NCI-H2196 treated with DMSO at 0.1 percent for 48 hours (cell line): ENCODE measurements at regions not wholly inside any gene's neighbourhood (a gene's known extent, or its start where the extent isn't known, plus 50 kb on each side); places are given as distances from the start of the nearest gene placed in this dataset.

Source experiments
- DNase-seq: peaks from one replicate; lab custom pipeline; 2025; ENCODE audit not compliant: unreplicated experiment; lab: John Stamatoyannopoulos, UW

DNA sequence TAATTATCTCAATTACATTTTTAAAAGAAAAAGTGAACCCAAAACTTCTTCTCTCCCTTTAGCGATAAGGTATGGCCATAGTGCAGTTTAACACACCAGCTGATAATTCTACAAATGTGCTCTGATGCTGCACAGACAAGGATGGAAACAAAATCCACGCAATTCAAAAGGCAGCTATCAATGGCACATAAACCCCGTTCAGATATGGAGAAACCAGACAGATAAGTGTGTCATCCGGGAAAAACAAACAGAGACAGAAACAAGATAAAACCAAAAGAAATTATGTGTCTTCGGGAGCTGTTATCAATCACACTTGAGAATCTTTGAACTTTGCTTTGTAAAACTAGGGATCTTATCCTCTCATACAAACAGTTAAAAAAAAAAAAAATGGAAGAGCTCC, 73.6 kb downstream of the SIPA1L2 start:
- DNase-seq = no peak

- no peak for DNase-seq
These were observed 74.3 kb downstream of the SIPA1L2 start for GRCh38 chr1:232555494-232556210.

- no peak for DNase-seq
These were observed 75.5 kb downstream of the SIPA1L2 start for GRCh38 chr1:232554409-232554808.

DNA sequence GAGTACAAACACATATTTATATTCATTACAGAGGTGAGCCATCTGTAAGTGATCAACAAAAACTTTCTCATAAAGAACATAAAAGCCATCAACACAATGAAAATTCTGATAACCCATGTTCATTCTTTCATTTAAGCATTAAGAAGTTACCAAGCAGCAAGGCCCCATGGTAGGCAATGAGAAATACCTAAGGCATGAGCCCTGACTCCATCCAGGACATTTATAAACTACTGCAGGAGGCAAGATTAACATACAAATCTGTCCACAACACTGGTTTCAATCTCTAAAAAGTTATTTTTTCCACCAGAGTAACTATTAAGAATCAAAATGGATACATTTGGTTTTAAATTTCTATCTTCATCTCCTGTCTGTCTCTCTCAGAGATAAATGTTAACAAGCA, 76.1 kb downstream of the SIPA1L2 start:
- no peak for DNase-seq

DNA sequence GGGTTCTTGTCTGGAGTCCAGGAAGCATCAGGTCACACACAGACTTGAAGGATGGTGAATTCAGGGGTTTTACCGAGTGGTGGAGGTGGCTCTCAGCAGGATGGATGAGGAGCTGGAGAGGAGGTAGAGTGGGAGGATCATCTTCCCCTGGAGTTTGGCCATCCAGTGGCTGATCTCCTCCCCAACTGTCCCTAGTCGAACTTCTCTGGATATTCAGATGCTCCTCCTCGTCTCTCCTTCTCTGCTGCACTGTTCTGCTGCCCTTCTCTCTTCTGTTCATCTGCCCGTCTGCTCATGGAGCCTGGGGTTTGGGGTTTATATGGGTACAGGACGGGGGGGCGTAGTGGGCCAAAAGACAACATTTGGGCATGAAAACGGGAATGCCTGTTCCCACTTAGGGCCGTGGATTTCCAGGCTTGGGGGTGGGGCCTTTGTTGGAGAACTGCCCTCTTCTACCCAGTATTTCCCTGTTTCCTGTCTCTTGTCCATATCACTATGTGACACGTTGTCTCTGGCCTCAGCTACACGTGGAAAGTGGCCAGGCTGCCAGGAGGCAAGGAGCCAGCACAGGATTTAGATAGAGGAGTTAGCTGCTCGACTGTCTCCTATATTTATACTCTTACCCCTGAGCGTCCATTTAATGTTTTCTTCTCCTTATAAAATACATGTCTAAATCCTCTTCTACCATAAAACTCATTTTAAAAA, 76.7 kb downstream of the SIPA1L2 start:
- DNase-seq = no peak

- DNase-seq = no peak
These were observed 78.5 kb downstream of the SIPA1L2 start for GRCh38 chr1:232551386-232551785.

DNA sequence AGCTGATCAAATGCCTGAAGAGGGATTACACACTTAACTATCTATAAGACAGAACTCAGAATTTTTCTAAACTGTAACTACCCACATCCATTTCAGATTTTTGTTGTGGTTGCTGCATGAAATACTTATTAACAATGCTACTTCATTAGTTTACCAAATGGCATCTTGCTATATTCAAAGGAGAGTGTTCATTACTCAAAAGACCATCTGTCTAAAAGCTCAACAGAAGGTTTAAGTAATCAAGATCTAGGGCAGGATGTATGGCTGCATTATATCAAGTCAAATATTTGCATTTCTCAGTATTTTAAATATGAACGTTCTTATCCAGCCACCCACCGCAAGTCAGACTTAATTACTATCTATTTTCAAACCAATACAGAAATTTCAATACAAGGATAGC, 79.9 kb downstream of the SIPA1L2 start:
- no peak for DNase-seq

- DNase-seq = no peak
These were observed 81.2 kb downstream of the SIPA1L2 start for GRCh38 chr1:232548691-232549090.

DNA sequence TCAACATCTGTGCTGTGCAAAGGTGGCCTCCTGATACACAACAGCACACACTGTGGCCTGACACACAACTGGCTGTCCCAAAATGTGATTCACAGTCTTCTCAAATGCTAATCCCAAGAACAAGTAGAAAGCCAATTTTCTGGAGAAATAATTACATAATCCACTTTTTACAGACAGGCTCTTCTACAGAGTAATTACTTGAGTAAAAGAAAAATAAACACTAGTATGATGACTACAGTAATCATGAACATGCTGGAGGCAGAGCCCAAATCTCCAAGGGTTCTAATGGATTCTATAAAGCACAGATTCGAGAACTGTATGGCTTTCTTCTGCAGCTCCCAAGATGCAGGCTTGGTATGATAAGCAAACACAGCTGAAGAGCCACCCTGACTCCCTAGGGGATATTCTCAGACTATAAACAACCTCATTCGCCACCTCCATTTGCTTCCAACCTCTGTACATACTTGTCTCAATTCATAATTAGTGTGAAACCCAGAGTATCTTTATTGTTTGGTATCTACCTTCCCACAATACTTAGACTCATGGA, 81.9 kb downstream of the SIPA1L2 start:
- DNase-seq = no peak

DNA sequence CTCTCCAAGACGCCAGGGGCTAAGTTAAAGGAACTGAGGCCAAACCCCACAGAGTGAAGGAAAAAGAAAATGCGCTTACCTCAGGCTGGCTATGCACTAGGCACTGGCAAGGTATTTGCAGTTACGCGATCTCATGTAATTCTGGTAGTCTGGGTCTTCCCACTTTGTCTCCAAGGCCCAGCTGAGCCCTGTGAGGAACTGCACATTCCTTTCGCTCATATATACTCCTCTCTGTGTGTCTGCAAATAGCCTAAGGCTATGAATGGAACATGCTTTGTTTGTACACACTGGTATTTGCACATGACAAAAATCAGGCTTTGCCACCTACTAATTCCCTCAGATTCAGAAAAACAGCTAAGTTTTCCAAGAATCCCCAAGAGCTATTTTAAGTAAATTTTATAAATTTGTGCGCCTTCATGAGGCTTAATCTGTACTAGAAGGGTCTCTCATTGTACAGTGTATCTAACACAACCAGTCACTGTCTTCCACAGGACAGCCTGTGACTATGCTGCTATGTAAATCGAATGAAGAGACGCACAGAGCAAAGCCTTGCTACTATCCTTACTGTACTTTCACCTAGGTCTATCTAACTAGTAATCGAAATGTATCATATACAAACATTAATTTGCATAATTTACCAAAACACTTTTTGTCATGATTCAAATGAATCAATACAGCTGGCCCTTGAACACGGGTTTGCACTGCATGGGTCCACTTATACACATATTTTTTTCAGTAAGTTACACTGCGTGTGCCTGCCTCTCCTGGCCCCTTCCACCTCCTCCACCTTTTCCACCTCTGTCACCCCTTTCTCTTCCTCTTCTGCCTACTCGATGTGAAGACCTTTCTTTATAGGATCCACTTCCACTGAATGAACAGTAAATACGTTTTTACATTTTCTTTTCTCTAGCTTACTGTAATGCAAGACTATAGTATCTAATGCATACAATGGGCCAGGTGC, 87.0 kb downstream of the SIPA1L2 start:
- DNase-seq = no peak

GRCh38 chr1:232538943-232539302, 91.0 kb downstream of the SIPA1L2 start:
- no peak for DNase-seq

GRCh38 chr1:232538224-232538942, 91.5 kb downstream of the SIPA1L2 start:
- DNase-seq = no peak

GRCh38 chr1:232534552-232535517, 95.1 kb downstream of the SIPA1L2 start:
- DNase-seq = no peak

DNA sequence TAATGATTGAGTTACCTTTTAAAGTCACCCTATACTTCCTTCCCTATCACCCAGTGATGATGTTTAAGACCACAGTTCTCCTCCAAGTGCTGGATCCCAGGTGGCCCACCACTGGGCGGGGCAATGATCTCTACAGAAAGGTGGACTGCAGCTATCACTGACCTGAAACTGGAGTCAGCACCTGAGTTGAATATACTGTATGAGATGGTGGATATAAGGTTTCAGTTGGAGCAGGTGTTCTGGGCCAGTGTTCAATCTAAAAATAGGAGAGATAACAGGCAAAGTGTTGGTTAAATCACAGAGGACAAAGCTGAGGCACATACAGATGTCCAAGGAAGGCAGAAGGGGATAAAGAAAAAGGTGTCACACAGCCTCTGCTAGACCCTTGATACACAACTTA, 96.6 kb downstream of the SIPA1L2 start:
- DNase-seq = no peak

GRCh38 chr1:232532901-232533300, 97.0 kb downstream of the SIPA1L2 start:
- DNase-seq = no peak

DNA sequence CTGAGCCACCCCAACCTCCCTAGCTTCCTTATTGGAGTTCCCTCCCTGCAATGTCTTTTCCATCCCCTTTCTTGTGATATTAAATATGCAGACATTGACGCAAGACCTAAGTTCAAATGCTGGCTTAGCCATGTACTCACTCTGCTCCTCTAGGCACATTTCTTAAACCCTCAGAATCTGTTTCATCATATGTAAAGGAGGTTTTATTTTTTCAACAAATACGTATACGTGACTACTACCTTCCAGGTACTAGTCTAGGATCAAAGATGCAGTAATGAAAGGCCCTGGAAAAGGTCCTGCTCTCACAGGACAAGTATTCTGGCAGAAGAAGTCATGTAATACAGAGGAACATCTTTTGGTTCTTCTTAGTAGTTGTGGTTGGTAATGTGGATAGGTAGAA, 98.6 kb downstream of the SIPA1L2 start:
- no peak for DNase-seq

GRCh38 chr1:232529747-232530146, 100.2 kb downstream of the SIPA1L2 start:
- no peak for DNase-seq

- no peak for DNase-seq
These were observed 101.4 kb downstream of the SIPA1L2 start for GRCh38 chr1:232528472-232529089.

DNA sequence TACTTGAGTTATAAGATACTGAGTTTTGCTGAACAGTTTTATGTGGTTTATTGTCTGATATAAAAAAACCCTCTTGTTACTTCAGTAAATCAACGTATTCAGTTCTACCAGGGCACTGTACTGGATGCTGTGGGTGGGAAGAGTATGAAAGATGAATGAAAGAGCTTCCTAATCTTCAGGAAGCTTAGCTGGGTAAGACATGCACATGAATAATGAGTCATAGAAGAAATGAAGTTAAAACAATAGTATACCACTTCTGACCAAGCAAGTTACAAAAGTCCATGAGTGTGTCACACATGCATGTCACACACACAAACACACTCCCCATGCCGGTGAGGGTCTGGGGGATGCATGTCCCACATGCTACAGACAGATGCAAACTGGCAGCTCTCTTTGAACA, 105.9 kb downstream of the SIPA1L2 start:
- DNase-seq = no peak
